ENCODE measurements at regions not wholly inside any gene's neighbourhood (a gene's known extent, or its start where the extent isn't known, plus 50 kb on each side); places are given as distances from the start of the nearest gene placed in this dataset.
A peak's percentile ranks its signal among the peaks of the same experiment; 100 is the strongest.

GRCh38 chr2:195563857-195564512 lies 93.0 kb upstream of the SLC39A10 start:
- peak in 1 of 2 experiments; percentile 45 for DNase-seq (ENCODE audit: low read depth in 1 of 2, low spot score in 1 of 2)
- WGBS (ENCODE audit: missing lambda C conversion rate) = 56% methylated on average over 12 of the region's 12 CpGs
- Histone ChIP-seq H3K4me3 (no peak overlapping the region), H3K4me1 (peaks cover 71% of the 10 kb centered on the region), H3K9me3 (no peaks in the 10 kb centered on the region), H3K4me2 (peak overlapping the region; percentile 76), H3K27ac (peak overlapping the region; percentile 74 to 92)
- TF ChIP-seq RAD21 (conservative IDR thresholded peaks at IDR 0.05 in 1 of 2, IDR thresholded peaks at IDR 0.05 in 1 of 2) (0 out of 5 replicates have a peak, but pooled peaks of 1 of the 2 experiments have one; percentile 19), PHF8 (IDR thresholded peaks at IDR 0.05; ENCODE audit: borderline replicate concordance, low read depth) (no peak), ZC3H11A (IDR thresholded peaks at IDR 0.05) (no peak), JUN (IDR thresholded peaks at IDR 0.05) (no peak), RNF2 (IDR thresholded peaks at IDR 0.05; ENCODE audit: borderline replicate concordance, low read depth) (no peak), JUNB (IDR thresholded peaks at IDR 0.05) (peak; percentile 69), KDM1A (IDR thresholded peaks at IDR 0.05; ENCODE audit: low read depth) (no peak), ELK1 (IDR thresholded peaks at IDR 0.05; ENCODE audit: low read depth, low read length) (no peak), HDAC2 (IDR thresholded peaks at IDR 0.05) (no peak), FOXS1 (CRISPR knock-in tag; IDR thresholded peaks at IDR 0.05) (no peak), FOSB (CRISPR knock-in tag; IDR thresholded peaks at IDR 0.05) (no peak), FOSL2 (IDR thresholded peaks at IDR 0.05) (peak; percentile 42; the same call in 1 of the 2 replicates), FOSL2 (CRISPR knock-in tag; IDR thresholded peaks at IDR 0.05) (peak; percentile 87), CHD2 (IDR thresholded peaks at IDR 0.05; ENCODE audit: low read length, partially characterized antibody) (no peak), EP300 (IDR thresholded peaks at IDR 0.05) (no peak), TFCP2L1 (CRISPR knock-in tag; IDR thresholded peaks at IDR 0.05) (no peak), GATA3 (IDR thresholded peaks at IDR 0.05; ENCODE audit: borderline replicate concordance) (peak; percentile 90; the same call in 1 of the 2 replicates), KDM5A (IDR thresholded peaks at IDR 0.05) (no peak), HES2 (IDR thresholded peaks at IDR 0.05) (no peak), MAFK (IDR thresholded peaks at IDR 0.05; ENCODE audit: partially characterized antibody) (no peak), MAZ (IDR thresholded peaks at IDR 0.05; ENCODE audit: borderline replicate concordance, low read depth, low read length) (no peak), CEBPB (IDR thresholded peaks at IDR 0.05) (peak; percentile 23 to 74; a peak in 2 of 4 replicates), CHD4 (IDR thresholded peaks at IDR 0.05; ENCODE audit: borderline replicate concordance) (no peak)
- TF ChIP-seq, protein P1, sequence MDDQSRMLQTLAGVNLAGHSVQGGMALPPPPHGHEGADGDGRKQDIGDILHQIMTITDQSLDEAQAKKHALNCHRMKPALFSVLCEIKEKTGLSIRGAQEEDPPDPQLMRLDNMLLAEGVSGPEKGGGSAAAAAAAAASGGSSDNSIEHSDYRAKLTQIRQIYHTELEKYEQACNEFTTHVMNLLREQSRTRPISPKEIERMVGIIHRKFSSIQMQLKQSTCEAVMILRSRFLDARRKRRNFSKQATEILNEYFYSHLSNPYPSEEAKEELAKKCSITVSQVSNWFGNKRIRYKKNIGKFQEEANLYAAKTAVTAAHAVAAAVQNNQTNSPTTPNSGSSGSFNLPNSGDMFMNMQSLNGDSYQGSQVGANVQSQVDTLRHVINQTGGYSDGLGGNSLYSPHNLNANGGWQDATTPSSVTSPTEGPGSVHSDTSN (IDR thresholded peaks at IDR 0.05) = no peak
- TF ChIP-seq, protein P2, sequence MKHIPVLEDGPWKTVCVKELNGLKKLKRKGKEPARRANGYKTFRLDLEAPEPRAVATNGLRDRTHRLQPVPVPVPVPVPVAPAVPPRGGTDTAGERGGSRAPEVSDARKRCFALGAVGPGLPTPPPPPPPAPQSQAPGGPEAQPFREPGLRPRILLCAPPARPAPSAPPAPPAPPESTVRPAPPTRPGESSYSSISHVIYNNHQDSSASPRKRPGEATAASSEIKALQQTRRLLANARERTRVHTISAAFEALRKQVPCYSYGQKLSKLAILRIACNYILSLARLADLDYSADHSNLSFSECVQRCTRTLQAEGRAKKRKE (CRISPR knock-in tag; IDR thresholded peaks at IDR 0.05; ENCODE audit: low read depth) = no peak
- TF ChIP-seq, protein P3, sequence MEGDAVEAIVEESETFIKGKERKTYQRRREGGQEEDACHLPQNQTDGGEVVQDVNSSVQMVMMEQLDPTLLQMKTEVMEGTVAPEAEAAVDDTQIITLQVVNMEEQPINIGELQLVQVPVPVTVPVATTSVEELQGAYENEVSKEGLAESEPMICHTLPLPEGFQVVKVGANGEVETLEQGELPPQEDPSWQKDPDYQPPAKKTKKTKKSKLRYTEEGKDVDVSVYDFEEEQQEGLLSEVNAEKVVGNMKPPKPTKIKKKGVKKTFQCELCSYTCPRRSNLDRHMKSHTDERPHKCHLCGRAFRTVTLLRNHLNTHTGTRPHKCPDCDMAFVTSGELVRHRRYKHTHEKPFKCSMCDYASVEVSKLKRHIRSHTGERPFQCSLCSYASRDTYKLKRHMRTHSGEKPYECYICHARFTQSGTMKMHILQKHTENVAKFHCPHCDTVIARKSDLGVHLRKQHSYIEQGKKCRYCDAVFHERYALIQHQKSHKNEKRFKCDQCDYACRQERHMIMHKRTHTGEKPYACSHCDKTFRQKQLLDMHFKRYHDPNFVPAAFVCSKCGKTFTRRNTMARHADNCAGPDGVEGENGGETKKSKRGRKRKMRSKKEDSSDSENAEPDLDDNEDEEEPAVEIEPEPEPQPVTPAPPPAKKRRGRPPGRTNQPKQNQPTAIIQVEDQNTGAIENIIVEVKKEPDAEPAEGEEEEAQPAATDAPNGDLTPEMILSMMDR (IDR thresholded peaks at IDR 0.05) = no peak
- TF ChIP-seq, protein P4, sequence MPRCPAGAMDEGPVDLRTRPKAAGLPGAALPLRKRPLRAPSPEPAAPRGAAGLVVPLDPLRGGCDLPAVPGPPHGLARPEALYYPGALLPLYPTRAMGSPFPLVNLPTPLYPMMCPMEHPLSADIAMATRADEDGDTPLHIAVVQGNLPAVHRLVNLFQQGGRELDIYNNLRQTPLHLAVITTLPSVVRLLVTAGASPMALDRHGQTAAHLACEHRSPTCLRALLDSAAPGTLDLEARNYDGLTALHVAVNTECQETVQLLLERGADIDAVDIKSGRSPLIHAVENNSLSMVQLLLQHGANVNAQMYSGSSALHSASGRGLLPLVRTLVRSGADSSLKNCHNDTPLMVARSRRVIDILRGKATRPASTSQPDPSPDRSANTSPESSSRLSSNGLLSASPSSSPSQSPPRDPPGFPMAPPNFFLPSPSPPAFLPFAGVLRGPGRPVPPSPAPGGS (IDR thresholded peaks at IDR 0.05) = no peak
- CTCF ChIA-PET = no interaction called here
- FAIRE-seq = no peak
- peak; percentile 55 to 61 for ATAC-seq
- POLR2A ChIA-PET = interaction anchor here (1.4 kb wide), 1 partner anchor 93 kb away, joined by 6 read pairs; the partner anchor contains the start of gene SLC39A10
